Activated CD4-positive, alpha-beta T cell treated with anti-CD3 and anti-CD28 coated beads, Interleukin-2, amount 50 U/mL, for 16 hours (primary cell): ENCODE measurements at regions not wholly inside any gene's neighbourhood (a gene's known extent, or its start where the extent isn't known, plus 50 kb on each side); places are given as distances from the start of the nearest gene placed in this dataset.
"Not testable (repeated sequence)": the region's sequence is repeated elsewhere in the genome, so short reads cannot be mapped to it uniquely, and the experiment has no call there.

Source experiments
- DNase-seq: peaks from one replicate; pipeline ENCODE4 v3.0.0-alpha.2; 2020

- DNase-seq: no peak
Measured at GRCh38 chr3:34567266-34567665, 768.8 kb downstream of the PDCD6IP start.

DNA sequence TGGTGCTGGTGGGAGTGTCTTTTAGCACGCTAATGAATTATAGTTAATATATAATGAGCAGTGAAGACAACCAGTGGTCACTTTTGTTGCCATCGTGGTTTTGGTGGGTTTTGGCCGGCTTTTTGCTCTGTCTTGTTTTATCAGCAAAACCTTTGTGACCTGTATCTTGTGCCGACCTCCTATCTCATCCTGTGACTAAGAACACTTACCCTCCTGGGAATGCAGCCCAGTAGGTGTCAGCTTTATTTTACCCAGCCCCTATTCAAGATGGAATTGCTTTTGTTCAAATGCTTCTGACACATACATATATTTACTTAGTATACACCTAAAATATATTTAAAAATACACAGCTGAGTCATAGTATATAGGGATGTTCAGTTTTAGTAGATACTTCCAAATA, 770.3 kb downstream of the PDCD6IP start:
- DNase-seq: no peak

DNA sequence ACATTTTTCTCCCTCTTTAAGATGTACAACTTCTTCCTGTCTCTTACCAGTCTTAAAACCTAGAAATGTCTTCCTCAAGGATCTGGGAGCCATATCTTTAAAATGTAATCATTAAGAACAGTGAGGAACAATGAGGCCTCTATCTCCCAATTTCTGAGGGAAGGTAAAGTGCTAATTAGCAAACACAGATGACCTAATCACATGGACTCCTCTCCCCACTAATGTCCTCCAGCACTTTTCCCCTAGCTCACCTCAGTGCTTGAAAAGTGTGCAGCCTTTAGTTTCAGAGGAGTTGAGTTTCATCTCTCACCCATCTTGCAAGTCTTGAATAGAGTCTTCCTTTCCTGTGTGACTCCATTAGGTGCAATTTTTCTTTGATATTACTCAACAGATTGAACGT, 771.0 kb downstream of the PDCD6IP start:
- no peak for DNase-seq

GRCh38 chr3:34570916-34571705, 772.7 kb downstream of the PDCD6IP start:
- DNase-seq: no peak

GRCh38 chr3:34571714-34572113, 773.3 kb downstream of the PDCD6IP start:
- no peak for DNase-seq

DNA sequence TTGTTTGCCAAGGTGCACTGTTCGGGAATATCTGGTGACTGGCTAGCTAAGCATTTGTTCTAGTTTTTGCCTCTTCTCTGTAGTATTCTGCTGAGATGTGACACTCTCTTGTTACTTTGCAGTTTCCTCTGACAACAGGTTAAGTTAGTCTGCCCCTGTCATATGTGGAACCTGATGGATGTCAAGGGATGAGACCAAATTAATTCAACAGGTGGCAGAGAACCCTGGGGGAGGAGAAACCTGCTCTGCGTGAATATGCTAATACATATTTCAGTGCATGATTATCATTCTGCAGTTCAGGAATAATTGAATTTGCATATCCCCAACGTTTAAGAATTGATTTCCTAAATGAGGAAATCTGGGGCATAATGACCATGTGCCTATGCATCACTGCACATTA, 777.3 kb downstream of the PDCD6IP start:
- DNase-seq: no peak

DNA sequence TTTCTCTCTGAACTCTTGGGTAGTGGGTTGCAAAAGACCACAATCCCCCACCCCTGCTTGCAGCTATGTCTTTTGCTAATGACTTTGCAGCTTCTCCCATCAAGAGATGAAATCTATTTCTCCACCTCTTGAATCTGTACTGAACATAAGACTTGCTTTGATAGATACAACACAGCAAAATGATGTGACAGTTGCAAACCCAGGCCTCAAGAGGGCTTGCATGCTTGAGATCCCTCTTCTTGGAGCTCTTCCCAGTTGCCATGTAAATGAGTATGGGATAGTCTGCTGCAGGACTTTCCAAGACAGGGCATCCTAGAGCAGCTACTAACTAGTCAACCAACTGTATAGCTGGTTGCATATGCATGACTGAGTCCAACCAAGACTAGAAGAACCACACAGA, 783.6 kb downstream of the PDCD6IP start:
- DNase-seq: no peak

- no peak for DNase-seq
Measured at GRCh38 chr3:34583451-34583850, 785.0 kb downstream of the PDCD6IP start.

- no peak for DNase-seq
Measured at GRCh38 chr3:34584971-34585370, 786.5 kb downstream of the PDCD6IP start.

GRCh38 chr3:34599595-34599994, 801.2 kb downstream of the PDCD6IP start:
- no peak for DNase-seq

DNA sequence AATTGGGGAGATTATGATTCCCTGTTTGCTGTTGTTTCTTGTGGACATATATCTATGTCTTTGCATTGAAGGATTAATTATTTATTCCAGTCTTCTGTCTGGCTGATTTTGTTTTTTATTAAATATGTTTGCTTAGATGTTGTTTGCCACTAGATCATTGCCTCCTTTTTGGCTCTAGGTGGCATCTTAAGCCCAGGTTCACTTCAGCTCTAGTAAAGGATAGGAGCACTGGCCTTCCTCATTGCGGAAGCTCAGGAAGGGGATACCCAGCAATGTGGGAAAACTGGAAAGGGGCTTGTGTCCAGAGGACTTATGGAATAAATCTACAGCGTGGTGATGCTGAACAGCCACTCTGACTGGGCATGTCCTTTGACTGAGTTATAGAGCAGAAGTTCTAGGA, 821.6 kb downstream of the PDCD6IP start:
- no peak for DNase-seq

DNA sequence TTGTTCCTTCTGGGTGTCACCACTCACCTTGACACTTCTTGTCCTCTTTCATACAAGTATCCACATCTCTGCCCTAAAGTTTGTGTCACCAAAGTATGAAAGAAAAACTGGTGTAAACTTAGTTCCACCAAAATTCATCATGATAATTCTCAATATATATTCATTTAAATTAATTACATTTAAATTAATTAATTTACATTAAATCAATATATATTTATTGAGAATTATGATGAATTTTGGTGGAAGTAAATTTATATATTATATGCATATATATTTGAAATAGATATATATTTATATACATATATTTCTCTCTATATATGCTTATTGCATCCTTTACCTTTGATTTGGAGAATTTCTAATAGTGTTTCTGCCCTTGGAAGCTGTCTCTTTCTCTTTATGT, 828.3 kb downstream of the PDCD6IP start:
- no peak for DNase-seq

GRCh38 chr3:34634939-34635338, 836.5 kb downstream of the PDCD6IP start:
- DNase-seq: no peak

- DNase-seq: no peak
Measured at GRCh38 chr3:34635352-34635850, 837.0 kb downstream of the PDCD6IP start.

GRCh38 chr3:34646911-34647460, 848.6 kb downstream of the PDCD6IP start:
- DNase-seq: no peak

DNA sequence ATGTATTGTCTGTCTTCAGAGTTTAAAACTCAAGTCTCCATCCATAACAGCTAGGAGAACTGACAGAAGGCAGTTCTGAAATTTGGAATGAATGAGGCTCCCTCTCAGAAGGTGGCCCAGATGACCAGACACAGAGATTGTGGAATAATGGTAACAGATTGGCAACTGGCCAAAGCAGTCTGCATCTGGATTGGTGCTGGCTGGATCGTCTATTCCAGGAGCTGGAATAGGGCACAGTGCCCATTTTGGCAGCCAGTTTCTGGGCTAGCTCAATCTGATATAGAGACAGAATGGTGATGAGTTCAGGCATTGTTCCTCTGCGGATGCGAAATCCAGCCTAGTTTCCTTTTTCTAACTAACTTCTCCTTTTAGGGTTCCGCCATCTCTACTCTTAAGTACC, 851.7 kb downstream of the PDCD6IP start:
- no peak for DNase-seq

DNA sequence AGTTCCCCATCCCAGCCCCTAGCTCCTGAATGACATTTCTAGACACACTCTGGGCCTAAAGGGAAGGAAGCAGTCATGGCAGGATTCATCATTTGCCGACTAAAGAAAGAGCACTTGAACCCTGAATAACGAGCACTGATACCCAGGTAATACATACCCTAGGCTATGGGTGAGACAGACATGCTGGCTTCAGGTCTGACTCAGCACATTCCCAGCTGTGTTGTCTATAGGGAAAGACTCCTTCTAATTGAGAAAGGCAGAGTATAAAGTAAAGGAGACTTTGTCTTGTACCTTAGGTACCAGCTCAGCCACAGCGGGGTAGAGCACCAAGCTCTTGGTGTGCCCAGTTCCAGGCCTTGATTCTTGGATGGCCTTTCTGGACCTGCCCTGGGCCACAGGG, 870.5 kb downstream of the PDCD6IP start:
- no peak for DNase-seq

- no peak for DNase-seq
Measured at GRCh38 chr3:34669490-34669889, 871.1 kb downstream of the PDCD6IP start.

DNA sequence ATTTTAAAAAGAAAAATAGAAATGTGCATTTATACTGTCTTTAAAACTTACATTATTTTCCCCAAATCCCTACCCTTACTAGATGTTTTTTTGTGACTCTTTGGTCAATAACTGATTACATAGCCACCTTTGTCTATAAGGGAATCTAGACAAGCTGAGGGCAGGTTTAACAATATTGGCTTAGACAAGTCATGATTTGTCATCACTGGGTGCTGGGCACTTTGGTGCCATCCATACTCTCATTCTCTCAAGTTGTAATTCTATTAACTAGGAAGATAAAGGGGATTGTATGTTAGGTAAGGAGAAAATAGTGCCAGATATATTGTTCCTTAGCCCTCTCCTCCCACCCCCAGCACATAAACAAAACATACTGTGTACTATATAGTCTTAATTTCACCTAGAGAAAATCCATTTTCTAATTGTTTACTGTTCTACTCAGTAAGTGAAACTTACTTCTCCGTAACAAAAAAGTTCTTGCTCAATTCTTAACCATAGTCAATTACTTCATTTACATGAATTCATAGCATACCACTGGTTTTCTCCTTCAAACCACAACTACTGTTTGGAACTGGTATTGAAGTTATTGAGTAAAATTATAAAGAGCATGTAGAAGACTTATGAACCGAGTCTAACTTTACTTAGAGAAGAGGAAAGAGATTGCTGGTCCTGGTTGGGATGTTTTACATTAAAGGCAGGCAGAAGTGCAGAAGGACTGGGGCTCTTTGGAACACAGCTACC, 877.1 kb downstream of the PDCD6IP start:
- DNase-seq: no peak

- DNase-seq: no peak
Measured at GRCh38 chr3:34676436-34676835, 878.0 kb downstream of the PDCD6IP start.

DNA sequence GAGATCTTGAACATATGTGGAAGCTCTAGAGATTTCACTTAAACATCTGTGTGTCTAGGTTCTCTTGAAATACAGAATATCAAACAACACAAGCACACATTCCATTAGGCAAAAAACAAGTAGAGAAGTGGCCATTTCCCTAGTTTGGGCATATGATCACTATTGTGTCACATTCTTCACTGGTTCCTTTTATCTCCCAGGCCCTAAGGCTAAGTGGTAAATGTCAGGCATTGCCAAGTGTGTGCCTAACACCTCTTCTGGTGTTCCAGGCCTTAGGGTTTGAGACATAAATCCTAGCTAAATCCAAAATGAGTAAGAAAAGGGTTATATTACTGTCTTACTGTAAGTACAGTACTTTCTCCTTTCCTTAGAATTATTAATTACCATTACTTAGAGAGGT, 880.1 kb downstream of the PDCD6IP start:
- DNase-seq: no peak

DNA sequence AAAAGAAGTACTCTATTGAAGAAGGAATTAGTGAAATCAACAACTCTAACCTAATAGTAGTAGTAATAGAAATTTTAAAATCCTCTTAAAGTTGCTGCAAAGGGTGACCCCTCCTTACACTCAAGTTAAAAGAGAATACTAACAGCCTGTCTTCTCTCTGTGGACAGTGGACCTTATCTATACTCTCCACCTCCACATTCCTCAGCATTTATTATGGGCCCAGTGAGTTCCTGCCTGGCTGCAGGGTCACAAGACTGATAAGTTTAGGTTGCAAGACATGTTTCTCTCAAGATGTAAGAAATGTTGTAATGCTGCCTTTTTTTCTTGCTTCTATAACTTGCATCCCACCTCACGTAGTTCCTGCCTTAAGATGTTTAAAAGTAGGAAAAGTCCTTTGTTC, 880.6 kb downstream of the PDCD6IP start:
- not testable (repeated sequence) for DNase-seq

DNA sequence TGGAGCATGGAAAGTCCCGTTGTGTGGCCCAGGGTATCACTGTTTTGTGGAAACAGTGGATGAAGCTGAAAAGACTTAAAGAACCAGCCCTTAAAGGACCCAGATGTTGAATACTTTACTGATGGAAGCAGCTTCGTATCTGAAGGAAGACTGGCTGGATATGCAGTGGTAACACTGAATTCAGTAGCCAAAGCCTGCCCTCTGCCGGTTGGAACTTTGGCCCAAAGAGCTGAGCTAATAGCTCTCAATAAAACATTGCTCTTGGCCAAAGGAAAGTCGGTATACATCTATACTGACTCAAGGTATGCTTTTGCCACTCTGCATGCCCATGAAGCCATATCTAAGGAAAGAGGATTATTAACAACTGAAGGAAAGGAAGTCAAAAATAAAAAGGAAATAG, 885.4 kb downstream of the PDCD6IP start:
- DNase-seq: peak; percentile 8

DNA sequence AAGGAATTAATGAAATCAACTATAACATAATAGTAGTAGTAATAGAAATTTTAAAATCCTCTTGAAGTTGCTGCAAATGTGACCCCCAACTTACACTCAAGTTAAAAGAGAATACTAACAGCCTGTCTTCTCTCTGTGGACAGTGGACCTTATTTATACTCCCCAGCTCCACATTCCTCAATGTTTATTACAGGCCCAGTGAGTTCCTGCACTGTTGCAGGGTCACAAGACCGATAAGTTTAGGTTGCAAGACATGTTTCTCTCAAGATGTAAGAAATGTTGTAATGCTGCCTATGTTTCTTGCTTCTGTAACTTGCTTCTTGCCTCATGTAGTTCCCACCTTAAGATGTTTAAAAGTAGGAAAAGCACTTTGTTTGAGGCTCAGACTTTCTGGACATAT, 888.1 kb downstream of the PDCD6IP start:
- DNase-seq: no peak
